Esophagus muscularis mucosa (tissue), 3 donors: ENCODE measurements at regions not wholly inside any gene's neighbourhood (a gene's known extent, or its start where the extent isn't known, plus 50 kb on each side); places are given as distances from the start of the nearest gene placed in this dataset.

ENCODE experiments used
- POLR2A ChIP-seq: fragments of 450-650 bp; IDR thresholded peaks from one replicate; pipeline ENCODE4 v1.6.1; 2017; ENCODE audit warnings: antibody characterized with exemption, moderate library complexity, mild to moderate bottlenecking, low read depth
- TF ChIP-seq, protein P1 (sequence below), 3 experiments: fragments of 200-600 bp in 2 of 3; fragments of 450-650 bp in 1 of 3; sonication (generic) in 2 of 3; IDR thresholded peaks; one replicate each; pipeline ENCODE4 v1.5.1; 2017 to 2019; ENCODE audit warnings: antibody characterized with exemption in 3 of 3, mild to moderate bottlenecking in 2 of 3, moderate library complexity in 1 of 3

DNA sequence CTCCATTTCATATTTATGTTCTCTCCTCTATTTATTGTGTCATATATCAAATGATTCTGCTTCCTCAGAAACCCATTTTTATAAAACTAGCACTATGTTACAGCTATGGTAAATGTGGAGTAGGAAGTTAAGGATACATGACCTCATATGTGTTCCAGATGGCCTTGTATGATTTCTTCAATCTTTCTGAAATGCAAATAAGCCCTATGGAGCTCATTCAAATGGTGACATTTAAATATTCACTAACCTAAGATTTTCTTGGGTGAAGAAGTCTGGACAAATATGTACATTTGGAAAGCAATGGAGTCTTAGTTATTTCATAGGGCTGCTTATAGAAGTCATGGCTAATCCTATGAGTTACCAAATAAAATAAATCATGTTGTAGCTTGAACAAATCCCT is 782.5 kb downstream of the STPG2 start:
- TF ChIP-seq, protein P1, sequence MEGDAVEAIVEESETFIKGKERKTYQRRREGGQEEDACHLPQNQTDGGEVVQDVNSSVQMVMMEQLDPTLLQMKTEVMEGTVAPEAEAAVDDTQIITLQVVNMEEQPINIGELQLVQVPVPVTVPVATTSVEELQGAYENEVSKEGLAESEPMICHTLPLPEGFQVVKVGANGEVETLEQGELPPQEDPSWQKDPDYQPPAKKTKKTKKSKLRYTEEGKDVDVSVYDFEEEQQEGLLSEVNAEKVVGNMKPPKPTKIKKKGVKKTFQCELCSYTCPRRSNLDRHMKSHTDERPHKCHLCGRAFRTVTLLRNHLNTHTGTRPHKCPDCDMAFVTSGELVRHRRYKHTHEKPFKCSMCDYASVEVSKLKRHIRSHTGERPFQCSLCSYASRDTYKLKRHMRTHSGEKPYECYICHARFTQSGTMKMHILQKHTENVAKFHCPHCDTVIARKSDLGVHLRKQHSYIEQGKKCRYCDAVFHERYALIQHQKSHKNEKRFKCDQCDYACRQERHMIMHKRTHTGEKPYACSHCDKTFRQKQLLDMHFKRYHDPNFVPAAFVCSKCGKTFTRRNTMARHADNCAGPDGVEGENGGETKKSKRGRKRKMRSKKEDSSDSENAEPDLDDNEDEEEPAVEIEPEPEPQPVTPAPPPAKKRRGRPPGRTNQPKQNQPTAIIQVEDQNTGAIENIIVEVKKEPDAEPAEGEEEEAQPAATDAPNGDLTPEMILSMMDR (IDR thresholded peaks at IDR 0.05): no peak
- TF ChIP-seq POLR2A: no peak
